ENCODE measurements at regions not wholly inside any gene's neighbourhood (a gene's known extent, or its start where the extent isn't known, plus 50 kb on each side); places are given as distances from the start of the nearest gene placed in this dataset.
"Not testable (repeated sequence)": the region's sequence is repeated elsewhere in the genome, so short reads cannot be mapped to it uniquely, and the experiment has no call there.

DNA sequence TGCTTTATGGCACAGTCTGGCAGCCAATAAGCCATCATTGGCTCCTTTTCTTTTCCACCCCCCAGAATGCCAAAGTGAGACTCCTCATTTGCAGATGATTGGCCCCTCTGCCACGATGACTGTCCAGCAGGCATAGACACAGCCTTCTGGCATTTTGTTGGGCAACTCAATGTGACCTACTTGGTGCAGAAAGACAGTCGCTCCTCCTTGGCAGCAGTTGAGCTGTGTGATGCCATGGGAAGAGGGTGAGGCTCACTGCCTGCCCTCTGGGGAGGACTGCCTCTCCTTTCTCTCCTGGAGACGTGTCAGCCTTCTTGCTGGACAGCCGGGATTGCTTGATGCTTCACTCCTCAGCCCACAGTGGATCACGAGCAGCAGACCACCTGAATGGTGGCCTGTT, 264.9 kb downstream of the C12orf75 start:
- no peak for DNase-seq

DNA sequence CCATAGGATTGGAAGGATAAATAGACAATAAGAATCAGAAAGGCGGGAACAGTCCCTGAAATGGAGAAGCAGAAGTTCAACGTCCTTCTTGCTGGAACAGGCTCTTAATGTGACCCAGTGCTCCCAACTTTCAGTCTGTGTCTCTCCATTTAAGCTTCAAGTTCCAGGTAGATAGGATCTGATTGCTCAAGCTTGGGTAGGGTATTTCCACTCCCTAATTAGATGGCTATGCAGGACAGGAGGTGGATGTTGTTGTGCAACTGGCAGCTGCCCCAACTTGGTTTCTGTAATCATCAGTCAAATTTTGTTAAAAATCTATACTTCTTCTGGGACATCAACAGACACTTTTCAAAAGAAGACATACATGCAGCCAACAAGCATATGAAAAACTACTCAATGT, 266.2 kb downstream of the C12orf75 start:
- no peak for DNase-seq

DNA sequence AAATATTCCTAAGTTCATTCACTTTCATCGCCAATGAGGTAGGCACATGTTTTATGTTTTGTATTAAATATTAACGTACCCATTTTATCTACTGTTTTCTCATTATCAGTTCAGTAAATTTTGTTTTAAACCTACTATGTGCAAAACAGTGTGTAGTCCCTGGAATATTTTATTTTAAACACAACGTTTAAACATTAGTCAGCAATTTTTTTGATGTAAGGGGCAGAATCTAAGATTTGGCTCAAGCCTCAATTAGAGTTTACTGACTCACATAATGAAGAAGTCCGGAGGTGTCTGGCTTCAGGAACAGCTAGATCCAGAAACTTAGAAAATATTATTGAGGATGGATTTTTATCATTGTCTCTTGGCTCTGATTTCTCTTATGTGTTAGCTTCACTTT, 267.5 kb downstream of the C12orf75 start:
- no peak for DNase-seq

DNA sequence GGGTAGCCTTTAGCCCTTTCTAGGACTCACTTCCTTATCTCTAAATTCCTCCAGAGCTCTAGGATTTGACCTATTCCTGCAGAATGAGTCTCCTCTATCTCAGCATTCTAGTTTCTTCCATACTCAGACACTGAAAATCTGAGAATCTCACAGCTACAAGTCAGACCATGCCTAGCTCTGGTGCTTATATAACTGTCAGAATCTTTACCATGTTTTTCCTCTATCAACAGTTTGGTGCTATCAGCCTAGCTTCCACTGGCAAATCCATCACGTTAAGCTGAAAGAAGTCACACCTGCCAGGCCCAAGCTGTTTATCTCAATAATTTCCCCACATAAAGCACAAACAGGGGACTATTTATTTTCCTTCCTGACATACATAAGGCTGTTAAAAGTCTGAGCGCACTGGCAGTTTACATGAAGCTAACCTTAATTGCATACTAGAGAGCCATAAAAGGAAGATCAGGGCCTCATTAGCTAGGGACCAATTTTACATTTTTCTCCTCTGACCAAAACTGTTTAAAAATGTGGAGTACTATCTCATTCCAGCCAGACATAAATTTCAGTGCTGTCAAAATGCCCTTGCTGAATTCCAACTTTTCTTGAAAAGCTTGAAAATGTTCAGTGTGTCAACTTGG, 270.5 kb downstream of the C12orf75 start:
- DNase-seq, result no peak

DNA sequence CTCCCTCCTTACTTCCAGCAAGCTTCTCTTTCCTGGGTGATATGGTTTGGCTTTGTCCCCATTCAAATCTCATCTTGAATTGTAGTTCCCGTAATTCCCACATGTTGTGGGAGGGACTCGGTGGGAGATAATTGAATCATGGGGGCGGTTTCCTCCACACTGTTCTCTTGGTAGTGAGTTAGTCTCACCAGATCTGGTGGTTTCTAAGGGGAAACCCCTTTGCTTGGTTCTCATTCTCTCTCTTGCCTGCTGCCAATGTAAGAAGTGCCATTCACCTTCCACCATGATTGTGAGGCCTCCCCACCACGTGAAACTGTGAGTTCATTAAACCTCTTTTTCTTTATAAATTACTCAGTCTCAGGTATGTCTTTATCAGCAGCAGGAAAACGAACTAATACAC, 271.8 kb downstream of the C12orf75 start:
- not testable (repeated sequence) for DNase-seq

DNA sequence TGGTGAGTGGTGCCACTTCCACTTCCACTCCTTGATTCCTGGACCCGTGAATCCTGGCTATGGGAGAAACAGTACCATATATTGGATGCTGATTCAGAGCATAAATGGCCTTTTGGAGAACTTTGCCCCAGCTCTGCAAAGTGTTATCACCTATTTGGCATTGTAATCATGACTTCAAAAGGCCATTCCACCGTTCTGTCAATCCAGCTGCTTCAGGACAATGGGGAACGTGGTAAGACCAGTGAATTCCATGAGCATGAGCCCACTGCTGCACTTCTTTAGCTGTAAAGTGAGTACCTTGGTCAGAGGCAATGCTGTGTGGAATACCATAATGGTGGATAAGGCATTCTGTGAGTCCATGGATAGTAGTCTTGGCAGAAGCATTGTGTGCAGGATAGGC, 273.8 kb downstream of the C12orf75 start:
- not testable (repeated sequence) for DNase-seq

DNA sequence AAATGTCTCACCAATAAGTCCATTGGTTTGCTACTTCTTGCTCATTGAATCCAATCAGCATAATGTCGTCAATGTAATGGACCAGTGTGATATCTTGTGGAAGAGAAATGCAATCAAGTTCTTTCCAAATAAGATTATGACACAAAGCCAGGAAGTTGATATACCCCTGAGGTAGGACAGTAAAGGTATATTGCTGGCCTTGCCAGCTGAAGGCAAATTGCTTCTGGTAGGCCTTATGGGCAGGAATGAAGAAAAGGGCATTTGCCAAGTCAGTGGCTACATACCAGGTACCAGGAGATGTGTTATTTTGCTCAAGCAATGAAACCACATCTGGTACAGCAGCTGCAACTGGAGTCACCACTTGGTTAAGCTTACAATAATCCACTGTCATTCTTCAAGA, 276.1 kb downstream of the C12orf75 start:
- not testable (repeated sequence) for DNase-seq

DNA sequence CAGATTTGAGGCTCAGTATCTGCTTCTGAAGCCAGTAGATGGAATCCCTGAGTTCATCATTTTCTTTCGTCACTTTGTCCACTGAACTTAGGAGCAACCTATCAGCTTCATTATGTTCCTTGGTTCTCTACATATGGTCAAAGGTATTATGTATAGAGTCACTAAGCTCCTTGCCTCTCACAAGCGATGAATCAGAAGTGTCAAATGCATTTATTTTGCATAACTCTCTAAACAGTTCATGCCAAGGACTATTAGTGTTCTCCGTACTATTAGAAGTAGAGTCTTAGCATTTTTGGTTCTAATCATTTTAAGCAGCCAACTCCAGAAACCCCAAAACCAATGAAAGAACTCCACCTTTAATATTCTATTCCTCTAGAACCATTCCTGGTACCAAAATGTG, 278.5 kb downstream of the C12orf75 start:
- not testable (repeated sequence) for DNase-seq

DNA sequence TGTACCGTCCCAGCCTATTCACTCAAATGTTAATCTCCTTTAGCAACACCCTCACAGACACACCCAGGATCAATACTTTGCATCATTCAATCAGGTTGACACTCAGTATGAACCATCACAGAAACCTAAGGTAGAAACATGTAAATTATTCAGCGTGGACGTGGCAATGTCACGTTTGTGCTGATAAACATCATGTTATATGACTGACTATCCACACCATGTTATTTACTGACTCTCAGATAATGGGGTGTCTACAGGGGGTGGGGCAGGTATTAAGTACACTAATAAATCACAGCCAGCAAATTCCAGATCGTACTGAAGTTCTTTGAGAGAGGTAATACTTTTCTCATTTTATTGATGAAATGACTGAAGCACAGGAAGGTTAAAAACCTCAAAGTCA, 280.0 kb downstream of the C12orf75 start:
- no peak for DNase-seq

DNA sequence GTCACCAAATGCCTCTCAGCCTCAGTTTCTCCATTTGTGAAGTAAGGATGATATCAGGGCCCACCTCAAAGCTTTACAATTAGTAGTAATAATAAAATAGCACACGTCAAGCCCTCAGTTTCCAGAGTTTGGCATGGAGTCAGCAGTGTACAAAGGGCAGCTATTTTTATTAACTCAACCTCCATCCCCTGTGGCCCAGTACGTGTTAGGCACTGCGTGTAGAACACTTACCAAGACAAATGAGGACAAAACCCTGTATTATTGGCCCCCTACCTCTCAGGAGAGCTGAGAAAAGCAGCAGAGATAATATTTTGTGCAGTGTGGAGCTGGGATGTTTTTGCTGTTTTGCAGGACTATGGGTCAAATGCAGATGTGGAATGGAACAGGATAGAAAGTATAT, 280.8 kb downstream of the C12orf75 start:
- no peak for DNase-seq

DNA sequence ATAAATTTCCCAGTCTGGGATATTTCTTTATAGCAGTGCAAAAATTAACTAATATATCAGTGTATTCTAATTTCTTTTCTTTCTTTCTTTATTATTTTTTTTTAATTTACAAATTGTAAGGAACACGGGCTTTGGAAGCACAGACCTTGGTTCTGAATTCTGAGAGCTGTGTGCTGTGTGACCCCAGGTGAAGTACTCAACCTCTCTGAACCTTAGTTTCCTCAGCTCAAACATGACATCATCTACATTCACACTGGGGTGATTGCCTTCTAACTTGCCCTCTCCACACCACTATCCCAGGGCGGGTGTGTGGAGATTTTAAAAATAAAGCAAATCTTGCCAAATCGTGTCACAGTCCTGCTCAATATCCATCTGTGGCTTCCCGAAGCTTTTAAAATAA, 282.8 kb downstream of the C12orf75 start:
- no peak for DNase-seq

DNA sequence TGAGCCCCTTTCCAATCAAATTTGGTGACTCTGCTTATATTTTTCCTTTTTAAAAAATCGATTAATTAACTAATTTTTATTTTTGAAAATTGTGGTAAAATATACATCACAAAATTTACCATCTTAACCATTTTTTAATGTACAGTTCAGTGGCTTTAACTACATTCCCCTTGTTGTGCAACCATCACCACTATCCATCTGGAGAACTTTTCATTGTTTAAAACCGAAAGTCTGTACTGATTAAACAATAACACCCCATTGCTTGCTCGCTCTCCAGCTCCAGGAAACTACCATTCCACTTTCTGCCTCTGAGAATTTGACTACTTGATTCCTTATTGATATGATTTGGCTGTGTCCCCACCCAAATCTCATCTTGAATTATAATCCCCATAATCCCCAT, 283.4 kb downstream of the C12orf75 start:
- DNase-seq, result no peak

DNA sequence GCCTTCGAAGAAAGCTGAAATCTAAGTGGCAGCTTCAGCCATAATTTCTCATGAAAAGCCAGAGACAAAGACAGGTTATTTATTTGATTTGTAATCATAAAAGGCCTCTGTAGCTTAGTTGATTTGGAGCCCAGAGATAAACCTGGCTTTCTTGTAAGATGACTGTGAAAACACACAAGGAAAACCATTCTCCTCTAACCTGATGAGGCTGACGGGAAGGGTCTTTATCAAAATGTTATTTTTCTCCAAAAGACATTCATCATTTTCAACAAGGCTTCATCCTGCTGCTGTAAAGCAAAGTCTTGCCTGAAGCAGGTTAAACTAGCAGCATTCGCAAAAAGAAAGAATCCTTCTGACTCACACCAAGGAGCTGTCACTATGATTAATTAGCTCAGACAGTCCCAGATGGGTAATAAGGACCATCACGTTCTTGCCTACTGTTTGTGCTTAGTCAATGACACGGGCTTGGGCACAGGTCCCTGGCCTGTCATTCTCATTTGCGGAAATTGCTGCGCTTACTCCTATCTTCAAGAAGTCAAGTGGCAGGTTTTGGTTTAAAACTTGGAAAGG, 286.6 kb downstream of the C12orf75 start:
- DNase-seq, result no peak

DNA sequence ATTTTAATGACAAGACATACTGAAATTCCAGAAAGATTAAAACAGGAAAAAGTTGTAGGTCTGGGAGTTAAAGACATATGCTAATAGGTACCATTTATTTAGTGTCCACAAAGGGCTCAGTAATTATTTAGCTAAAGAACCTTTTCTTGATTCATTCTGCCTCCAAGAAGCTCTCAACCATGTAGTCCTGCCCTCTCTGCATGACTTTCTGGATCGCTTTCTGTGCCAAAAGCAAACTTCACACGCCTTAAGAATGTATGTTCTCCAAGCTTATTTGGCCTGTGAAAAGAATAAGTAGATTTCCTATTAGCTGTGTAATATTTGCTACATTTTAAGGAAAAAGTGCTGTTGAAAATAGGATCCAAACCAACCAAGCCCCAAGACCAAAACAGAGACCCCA, 291.7 kb downstream of the C12orf75 start:
- no peak for DNase-seq

DNA sequence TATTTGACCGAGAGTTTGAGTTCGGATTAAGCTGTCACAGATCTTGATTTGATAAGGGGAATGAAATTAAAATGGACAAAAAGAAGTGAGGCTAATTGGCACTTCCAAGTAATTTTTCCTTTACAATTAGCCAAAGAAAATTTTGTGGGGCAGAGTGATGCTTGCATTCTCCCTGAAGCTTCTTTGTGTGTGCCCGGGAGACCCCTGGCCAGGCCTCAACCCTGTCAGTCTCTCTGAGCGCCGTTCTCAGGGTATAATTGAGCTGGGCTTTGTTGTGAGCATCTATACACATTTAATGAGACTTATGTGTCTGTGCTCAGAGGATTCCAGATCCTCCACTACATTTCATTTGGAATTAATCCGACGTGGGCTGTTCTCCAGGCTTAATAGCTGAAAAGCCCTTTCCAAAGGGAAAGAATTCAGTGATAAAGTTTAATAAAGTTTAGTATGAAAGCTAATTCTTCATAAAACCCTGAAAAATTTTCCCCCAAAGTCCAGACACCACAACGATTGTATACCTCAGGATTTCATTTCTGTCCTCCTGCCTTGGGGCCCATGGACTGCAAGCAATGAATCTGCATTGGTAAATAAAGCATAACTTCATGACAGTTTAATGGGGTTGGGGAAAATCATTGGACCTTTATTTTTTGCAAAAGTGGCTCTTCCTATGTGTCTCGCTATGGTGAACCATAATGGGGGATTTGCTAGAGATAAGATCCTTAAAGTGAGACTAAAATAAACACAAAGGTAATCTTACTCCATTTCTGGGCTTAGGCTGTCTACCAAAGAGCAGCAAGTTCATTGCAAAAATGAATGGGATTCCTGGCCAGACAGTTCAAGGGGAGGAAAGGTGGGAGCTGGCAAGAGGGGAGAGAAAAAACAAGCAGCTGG, 292.6 kb downstream of the C12orf75 start:
- no peak for DNase-seq

DNA sequence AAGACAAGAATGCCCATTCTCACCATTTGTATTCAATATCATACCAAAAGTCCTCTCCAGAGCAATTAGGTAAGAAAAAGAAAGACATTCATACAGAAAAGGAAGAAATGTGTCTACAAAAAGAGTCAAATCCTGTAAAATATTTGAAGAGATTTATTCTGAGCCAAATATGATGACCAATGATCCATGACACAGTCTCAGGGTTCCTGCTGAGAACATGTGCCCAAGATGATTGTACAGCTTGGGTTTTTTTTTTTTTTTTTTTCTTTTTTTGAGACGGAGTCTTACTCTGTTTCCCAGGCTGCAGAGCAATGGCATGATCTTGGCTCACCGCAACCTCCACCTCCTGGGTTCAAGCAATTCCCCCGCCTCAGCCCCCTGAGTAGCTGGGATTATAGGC, 296.2 kb downstream of the C12orf75 start:
- no peak for DNase-seq

DNA sequence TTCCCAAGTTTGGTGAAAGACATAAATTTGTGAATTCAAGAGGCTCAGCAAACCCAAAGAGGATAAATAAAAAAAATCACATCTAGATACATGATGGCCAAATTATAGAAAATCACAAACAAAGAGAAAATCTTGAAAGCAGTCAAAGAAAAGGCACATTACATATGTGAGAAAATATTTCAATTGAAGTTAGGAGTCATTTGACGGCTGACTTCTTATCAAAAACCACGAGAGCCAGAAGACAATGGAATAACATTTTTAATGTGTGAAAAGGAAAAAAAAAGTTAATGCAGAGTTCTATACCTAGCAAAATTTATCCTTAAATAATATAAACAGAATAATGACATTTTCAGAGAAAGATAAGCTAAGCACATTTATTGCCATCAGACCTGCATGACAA, 307.0 kb downstream of the C12orf75 start:
- no peak for DNase-seq

DNA sequence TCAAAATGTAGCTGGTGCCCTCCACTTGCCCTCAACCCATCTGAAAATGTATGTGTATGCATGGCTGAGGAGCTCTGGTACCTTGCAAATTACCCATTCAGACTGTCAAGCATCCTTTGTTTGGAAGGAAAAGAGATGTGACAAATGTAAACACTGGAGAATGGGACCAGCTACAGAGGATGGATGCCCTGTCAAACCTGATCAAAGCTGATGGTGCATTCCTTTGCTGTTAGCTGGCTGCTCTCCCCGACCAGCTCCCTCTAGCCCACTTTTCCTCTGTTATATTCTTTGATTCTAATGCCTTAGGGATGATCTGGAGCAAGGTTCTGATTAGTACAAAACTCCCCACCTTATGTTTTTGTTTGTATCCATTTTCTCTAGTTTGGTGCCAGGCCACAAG, 310.3 kb downstream of the C12orf75 start:
- no peak for DNase-seq

DNA sequence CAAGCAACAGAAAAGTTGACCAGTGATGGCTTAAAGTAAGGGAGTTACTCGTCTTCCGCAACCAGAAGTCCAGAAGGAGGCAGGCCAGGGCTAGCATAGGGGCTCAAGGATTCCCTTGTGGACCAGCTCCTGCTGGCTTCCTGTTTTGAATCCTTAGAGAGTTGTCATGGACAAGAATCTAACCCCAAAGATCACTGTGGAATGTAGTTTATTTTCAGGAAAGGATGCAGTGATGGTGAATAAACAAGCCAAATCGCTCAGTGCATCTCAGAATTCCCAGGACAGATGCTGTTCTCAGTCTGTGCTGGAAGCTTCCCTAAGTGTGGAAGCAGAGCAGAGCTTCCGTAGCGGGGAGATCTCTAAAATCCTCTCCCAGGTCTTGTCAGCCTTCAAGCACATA, 311.3 kb downstream of the C12orf75 start:
- DNase-seq, result no peak

DNA sequence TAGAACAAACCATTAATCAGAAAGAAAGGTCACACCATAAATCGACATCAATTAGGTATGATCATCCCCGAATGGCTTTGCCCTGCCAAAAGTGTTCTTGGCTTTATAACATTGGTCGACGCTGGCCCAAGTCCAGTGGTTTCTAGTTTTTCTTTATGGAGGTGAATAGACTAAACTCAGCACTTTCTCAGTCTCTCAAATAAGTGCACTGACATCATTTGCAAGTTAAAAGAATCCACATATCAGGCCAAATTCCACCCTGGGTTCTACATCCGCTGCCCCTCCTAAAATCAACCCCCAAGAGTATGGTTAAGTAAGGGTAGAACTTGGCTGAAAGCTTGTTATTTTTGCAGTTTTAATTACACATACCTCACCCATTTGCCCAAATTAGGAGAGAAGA, 314.3 kb downstream of the C12orf75 start:
- no peak for DNase-seq

DNA sequence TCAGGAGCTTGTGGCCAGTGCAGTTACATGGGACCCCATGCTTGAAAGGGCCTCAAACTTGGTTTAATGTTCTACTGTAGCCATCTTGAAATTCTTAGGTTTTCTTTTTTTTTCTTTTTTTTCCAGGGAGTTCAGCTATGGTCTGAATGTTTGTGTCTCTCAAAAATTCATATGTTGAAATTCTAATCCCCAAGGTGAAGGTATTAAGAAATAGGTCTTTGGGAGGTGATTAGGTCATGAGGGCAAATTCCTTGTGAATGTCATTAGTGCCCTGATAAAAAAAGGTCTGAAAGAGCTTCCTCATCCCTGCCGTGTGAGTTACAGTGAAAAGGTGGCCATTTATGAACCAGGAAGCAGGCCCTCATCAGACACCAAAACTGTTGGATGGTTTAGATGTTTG, 324.1 kb downstream of the C12orf75 start:
- DNase-seq, result no peak

DNA sequence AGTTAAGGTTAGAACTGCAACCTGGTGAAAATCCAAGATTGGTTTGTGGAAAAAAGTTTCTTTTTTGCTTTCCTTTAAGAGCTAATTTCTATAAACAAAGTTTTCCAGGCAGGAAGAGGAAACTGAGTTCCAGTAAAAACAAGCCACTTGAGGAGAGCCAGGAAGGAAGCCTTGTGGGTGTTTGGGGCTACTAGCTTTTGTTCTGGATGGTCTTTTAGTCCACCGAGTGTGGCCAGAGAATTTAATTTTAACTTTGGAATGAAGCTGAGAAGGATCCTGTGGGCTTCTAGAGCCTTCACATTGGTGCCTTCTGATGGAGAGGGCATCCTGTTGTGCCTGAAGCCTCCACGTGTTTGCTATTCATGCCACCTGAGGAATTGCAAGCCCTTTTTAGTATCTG, 327.9 kb downstream of the C12orf75 start:
- no peak for DNase-seq

DNA sequence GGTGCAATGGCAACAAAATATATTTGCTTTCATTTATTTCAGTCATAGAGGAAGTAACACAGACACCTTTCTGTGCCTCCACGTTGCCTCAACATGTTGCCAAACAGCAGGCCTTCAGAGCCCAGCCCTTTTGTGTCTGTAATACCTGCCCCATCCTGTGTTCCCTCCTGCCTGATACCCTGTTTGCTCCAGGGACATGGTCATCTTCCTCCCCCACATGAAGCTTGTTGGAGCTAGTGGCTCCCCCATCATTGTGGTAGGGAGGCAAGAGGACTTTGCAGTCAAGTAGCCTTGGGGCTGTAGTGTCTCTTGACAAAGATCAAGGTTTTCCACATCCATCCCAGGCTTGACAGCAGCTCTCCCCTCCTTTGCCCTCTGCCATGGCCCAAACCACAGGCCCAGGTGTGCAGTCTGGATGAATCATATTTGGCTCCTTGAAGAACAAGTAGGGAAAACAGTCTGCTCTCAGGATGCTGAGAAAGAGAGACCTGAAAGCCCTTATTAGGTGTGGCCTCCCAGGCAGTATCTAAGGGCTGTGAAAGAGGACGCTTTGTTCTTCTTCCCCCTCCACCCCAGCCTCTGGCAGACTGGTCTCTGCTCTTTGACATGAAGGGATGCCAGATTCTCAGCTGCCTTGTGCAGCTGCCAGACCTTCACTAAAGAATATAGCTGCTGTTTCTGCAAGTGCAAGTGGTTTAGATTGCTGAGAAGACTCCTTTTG, 329.0 kb downstream of the C12orf75 start:
- no peak for DNase-seq

DNA sequence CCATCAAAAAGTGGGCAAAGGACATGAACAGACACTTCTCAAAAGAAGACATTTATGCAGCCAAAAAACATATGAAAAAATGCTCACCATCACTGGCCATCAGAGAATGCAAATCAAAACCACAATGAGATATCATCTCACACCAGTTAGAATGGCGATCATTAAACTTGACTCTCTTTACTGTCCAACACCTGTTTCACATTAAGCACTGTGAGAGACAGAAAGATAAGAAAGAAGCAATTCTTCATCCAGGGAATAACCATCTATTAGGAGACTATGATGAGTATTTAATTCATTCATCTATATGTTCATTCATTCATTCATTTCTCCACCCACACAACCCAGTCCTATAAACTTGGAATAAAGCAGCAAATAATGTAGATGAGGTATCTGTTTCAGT, 334.3 kb downstream of the C12orf75 start:
- DNase-seq, result not testable (repeated sequence)

Measured in NCI-H187 (cell line).